KBM-7 (cell line): ENCODE measurements at regions not wholly inside any gene's neighbourhood (a gene's known extent, or its start where the extent isn't known, plus 50 kb on each side); places are given as distances from the start of the nearest gene placed in this dataset.

Source experiments
- DNase-seq: peaks from one replicate; pipeline ENCODE4 v3.0.0-alpha.2; 2015
- in situ Hi-C: fragments of 300-500 bp; cut with MboI; formaldehyde crosslinking; loops from 2 replicates; pipeline ENCODE4 v1.14.3; 2020; ENCODE audit warnings: low sequenced_read_pairs, low pct_unique_long_range_greater_than_20kb, mixed read lengths

GRCh38 chr2:239775623-239776435 is 249.3 kb downstream of the NDUFA10 start:
- DNase-seq: no peak
- in situ Hi-C loops: no loop called here

GRCh38 chr2:239774933-239775622 is 250.1 kb downstream of the NDUFA10 start:
- in situ Hi-C loops: no loop called here
- no peak for DNase-seq

GRCh38 chr2:239774142-239774462 is 251.0 kb downstream of the NDUFA10 start:
- in situ Hi-C loops: no loop called here
- DNase-seq: no peak

GRCh38 chr2:239773228-239774141 is 251.7 kb downstream of the NDUFA10 start:
- no peak for DNase-seq
- in situ Hi-C loops: no loop called here

GRCh38 chr2:239772721-239773120 is 252.4 kb downstream of the NDUFA10 start:
- in situ Hi-C loops: no loop called here
- no peak for DNase-seq

- no peak for DNase-seq
- in situ Hi-C loops: no loop called here
These were observed 254.9 kb downstream of the NDUFA10 start for GRCh38 chr2:239770246-239770639.

- no peak for DNase-seq
- in situ Hi-C loops: no loop called here
These were observed 255.4 kb downstream of the NDUFA10 start for GRCh38 chr2:239769554-239770245.

- no peak for DNase-seq
- in situ Hi-C loops: no loop called here
These were observed 256.1 kb downstream of the NDUFA10 start for GRCh38 chr2:239768907-239769553.

GRCh38 chr2:239768031-239768790 is 256.9 kb downstream of the NDUFA10 start:
- DNase-seq: no peak
- in situ Hi-C loops: no loop called here

- no peak for DNase-seq
- in situ Hi-C loops: no loop called here
These were observed 257.9 kb downstream of the NDUFA10 start for GRCh38 chr2:239767021-239767905.

- in situ Hi-C loops: no loop called here
- no peak for DNase-seq
These were observed 259.2 kb downstream of the NDUFA10 start for GRCh38 chr2:239765911-239766310.

GRCh38 chr2:239765076-239765845 is 259.9 kb downstream of the NDUFA10 start:
- DNase-seq: no peak
- in situ Hi-C loops: no loop called here

- DNase-seq: no peak
- in situ Hi-C loops: no loop called here
These were observed 261.6 kb downstream of the NDUFA10 start for GRCh38 chr2:239763433-239764097.

- in situ Hi-C loops: no loop called here
- DNase-seq: no peak
These were observed 262.4 kb downstream of the NDUFA10 start for GRCh38 chr2:239762655-239763269.

- DNase-seq: no peak
- in situ Hi-C loops: no loop called here
These were observed 263.0 kb downstream of the NDUFA10 start for GRCh38 chr2:239762106-239762505.

- DNase-seq: no peak
- in situ Hi-C loops: no loop called here
These were observed 264.5 kb downstream of the NDUFA10 start for GRCh38 chr2:239760596-239760995.
